ENCODE measurements at regions not wholly inside any gene's neighbourhood (a gene's known extent, or its start where the extent isn't known, plus 50 kb on each side); places are given as distances from the start of the nearest gene placed in this dataset.
"Not testable (repeated sequence)": the region's sequence is repeated elsewhere in the genome, so short reads cannot be mapped to it uniquely, and the experiment has no call there.

- intact Hi-C loops (cut with DNase I); H3K9me3 ChIP-seq; H3K27me3 ChIP-seq; H3K4me1 ChIP-seq; H3K36me3 ChIP-seq; H3K27ac ChIP-seq; H3K4me3 ChIP-seq; DNase-seq (ENCODE audit: extremely low spot score in 2 of 2): not testable (repeated sequence)
Observed at GRCh38 chr21:5055027-5055754, 5466.2 kb upstream of the TPTE start.

GRCh38 chr21:5055996-5056962 lies 5465.1 kb upstream of the TPTE start:
- DNase-seq (ENCODE audit: extremely low spot score in 2 of 2); H3K4me3 ChIP-seq; H3K4me1 ChIP-seq; intact Hi-C loops (cut with DNase I); H3K27ac ChIP-seq; H3K9me3 ChIP-seq; H3K27me3 ChIP-seq; H3K36me3 ChIP-seq: not testable (repeated sequence)

GRCh38 chr21:5057077-5057476 lies 5464.3 kb upstream of the TPTE start:
- H3K9me3 ChIP-seq; H3K4me1 ChIP-seq; H3K27me3 ChIP-seq; H3K27ac ChIP-seq; intact Hi-C loops (cut with DNase I); DNase-seq (ENCODE audit: extremely low spot score in 2 of 2); H3K4me3 ChIP-seq; H3K36me3 ChIP-seq: not testable (repeated sequence)

- H3K4me3 ChIP-seq; H3K27me3 ChIP-seq; H3K27ac ChIP-seq; H3K9me3 ChIP-seq; intact Hi-C loops (cut with DNase I); H3K36me3 ChIP-seq; DNase-seq (ENCODE audit: extremely low spot score in 2 of 2); H3K4me1 ChIP-seq: not testable (repeated sequence)
Observed at GRCh38 chr21:5060364-5061083, 5460.9 kb upstream of the TPTE start.

- peak in 1 of 2 donors; percentile 16 for DNase-seq (ENCODE audit: extremely low spot score in 2 of 2)
- H3K9me3 ChIP-seq; H3K4me1 ChIP-seq; intact Hi-C loops (cut with DNase I); H3K36me3 ChIP-seq; H3K27ac ChIP-seq; H3K27me3 ChIP-seq; H3K4me3 ChIP-seq: not testable (repeated sequence)
Observed at GRCh38 chr21:5064581-5065142, 5456.7 kb upstream of the TPTE start.

GRCh38 chr21:5065240-5066211 lies 5455.9 kb upstream of the TPTE start:
- H3K4me3 ChIP-seq; H3K36me3 ChIP-seq; H3K27me3 ChIP-seq; H3K4me1 ChIP-seq; intact Hi-C loops (cut with DNase I); H3K27ac ChIP-seq; H3K9me3 ChIP-seq: not testable (repeated sequence)
- peak in 1 of 2 donors; percentile 16 for DNase-seq (ENCODE audit: extremely low spot score in 2 of 2)

- H3K4me3 ChIP-seq; H3K36me3 ChIP-seq; intact Hi-C loops (cut with DNase I); H3K27ac ChIP-seq; H3K27me3 ChIP-seq; H3K9me3 ChIP-seq; H3K4me1 ChIP-seq; DNase-seq (ENCODE audit: extremely low spot score in 2 of 2): not testable (repeated sequence)
Observed at GRCh38 chr21:5066682-5067251, 5454.6 kb upstream of the TPTE start.

- DNase-seq (ENCODE audit: extremely low spot score in 2 of 2); H3K4me3 ChIP-seq; H3K4me1 ChIP-seq; H3K27ac ChIP-seq; H3K27me3 ChIP-seq; H3K36me3 ChIP-seq; intact Hi-C loops (cut with DNase I); H3K9me3 ChIP-seq: not testable (repeated sequence)
Observed at GRCh38 chr21:5067326-5068048, 5453.9 kb upstream of the TPTE start.

GRCh38 chr21:5068649-5069048 lies 5452.7 kb upstream of the TPTE start:
- H3K27me3 ChIP-seq, H3K27ac ChIP-seq: not testable (repeated sequence)

GRCh38 chr21:5071180-5071579 lies 5450.2 kb upstream of the TPTE start:
- H3K36me3 ChIP-seq; H3K4me3 ChIP-seq; intact Hi-C loops (cut with DNase I): not testable (repeated sequence)

More at GRCh38 chr21:5068649-5069048, 5452.7 kb upstream of the TPTE start:
- H3K36me3 ChIP-seq; H3K4me3 ChIP-seq; intact Hi-C loops (cut with DNase I); DNase-seq (ENCODE audit: extremely low spot score in 2 of 2); H3K9me3 ChIP-seq; H3K4me1 ChIP-seq: not testable (repeated sequence)

GRCh38 chr21:5076854-5077253 lies 5444.5 kb upstream of the TPTE start:
- H3K4me1 ChIP-seq; H3K36me3 ChIP-seq; H3K4me3 ChIP-seq; H3K27me3 ChIP-seq; intact Hi-C loops (cut with DNase I); H3K27ac ChIP-seq; DNase-seq (ENCODE audit: extremely low spot score in 2 of 2); H3K9me3 ChIP-seq: not testable (repeated sequence)

More at GRCh38 chr21:5071180-5071579, 5450.2 kb upstream of the TPTE start:
- not testable (repeated sequence) for H3K4me1 ChIP-seq; DNase-seq (ENCODE audit: extremely low spot score in 2 of 2); H3K27ac ChIP-seq; H3K27me3 ChIP-seq; H3K9me3 ChIP-seq

All from vagina (tissue), 2 donors.